A673 (cell line): ENCODE measurements at regions not wholly inside any gene's neighbourhood (a gene's known extent, or its start where the extent isn't known, plus 50 kb on each side); places are given as distances from the start of the nearest gene placed in this dataset.

ENCODE experiments used
- EZH2 ChIP-seq: fragments of 200-600 bp; sonication (generic); IDR thresholded peaks from 2 replicates; pipeline ENCODE4 v1.6.1; 2017; ENCODE audit warnings: borderline replicate concordance, low read depth, mild to moderate bottlenecking, mixed read lengths, antibody characterized with exemption, low read length; ENCODE audit not compliant: poor library complexity, severe bottlenecking
- TF ChIP-seq, protein P1 (sequence below): fragments of 300-800, 200-600 bp; sonication (generic); conservative IDR thresholded peaks from 2 replicates; pipeline ENCODE4 v1.5.1; 2017; ENCODE audit warnings: low read depth, mild to moderate bottlenecking, antibody characterized with exemption, low read length, moderate library complexity, mixed read lengths

GRCh38 chr7:47712416-47712815 lies 130.5 kb upstream of the TNS3 start:
- TF ChIP-seq, protein P1, sequence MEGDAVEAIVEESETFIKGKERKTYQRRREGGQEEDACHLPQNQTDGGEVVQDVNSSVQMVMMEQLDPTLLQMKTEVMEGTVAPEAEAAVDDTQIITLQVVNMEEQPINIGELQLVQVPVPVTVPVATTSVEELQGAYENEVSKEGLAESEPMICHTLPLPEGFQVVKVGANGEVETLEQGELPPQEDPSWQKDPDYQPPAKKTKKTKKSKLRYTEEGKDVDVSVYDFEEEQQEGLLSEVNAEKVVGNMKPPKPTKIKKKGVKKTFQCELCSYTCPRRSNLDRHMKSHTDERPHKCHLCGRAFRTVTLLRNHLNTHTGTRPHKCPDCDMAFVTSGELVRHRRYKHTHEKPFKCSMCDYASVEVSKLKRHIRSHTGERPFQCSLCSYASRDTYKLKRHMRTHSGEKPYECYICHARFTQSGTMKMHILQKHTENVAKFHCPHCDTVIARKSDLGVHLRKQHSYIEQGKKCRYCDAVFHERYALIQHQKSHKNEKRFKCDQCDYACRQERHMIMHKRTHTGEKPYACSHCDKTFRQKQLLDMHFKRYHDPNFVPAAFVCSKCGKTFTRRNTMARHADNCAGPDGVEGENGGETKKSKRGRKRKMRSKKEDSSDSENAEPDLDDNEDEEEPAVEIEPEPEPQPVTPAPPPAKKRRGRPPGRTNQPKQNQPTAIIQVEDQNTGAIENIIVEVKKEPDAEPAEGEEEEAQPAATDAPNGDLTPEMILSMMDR: no peak
- TF ChIP-seq EZH2: no peak
